Tibial nerve (tissue), 4 donors: ENCODE measurements at regions not wholly inside any gene's neighbourhood (a gene's known extent, or its start where the extent isn't known, plus 50 kb on each side); places are given as distances from the start of the nearest gene placed in this dataset.

Experiments used
- EP300 ChIP-seq, 2 donors: sonication (generic); formaldehyde crosslinking; IDR thresholded peaks; one replicate each; pipeline ENCODE4 v1.6.1; 2017; ENCODE audit warnings: antibody characterized with exemption in 2 of 2, mild to moderate bottlenecking in 1 of 2
- POLR2A ChIP-seq, 2 donors: fragments of 450-650 bp; IDR thresholded peaks; one replicate each; pipeline ENCODE4 v1.6.1; 2017; ENCODE audit warnings: antibody characterized with exemption in 2 of 2, mild to moderate bottlenecking in 2 of 2, moderate library complexity in 2 of 2
- TF ChIP-seq, protein P1 (sequence below), 5 experiments: fragments of 200-600 bp in 3 of 5; fragments of 450-650 bp in 2 of 5; sonication (generic) in 3 of 5; IDR thresholded peaks; one replicate each; pipeline ENCODE4 v1.5.1; 2016 to 2019; ENCODE audit warnings: antibody characterized with exemption in 5 of 5, mild to moderate bottlenecking in 3 of 5, moderate library complexity in 2 of 5

GRCh38 chr16:51916231-51916630 lies 630.7 kb downstream of the TOX3 start:
- TF ChIP-seq POLR2A (IDR thresholded peaks at IDR 0.05) (no peak), EP300 (IDR thresholded peaks at IDR 0.05) (no peak)
- TF ChIP-seq, protein P1, sequence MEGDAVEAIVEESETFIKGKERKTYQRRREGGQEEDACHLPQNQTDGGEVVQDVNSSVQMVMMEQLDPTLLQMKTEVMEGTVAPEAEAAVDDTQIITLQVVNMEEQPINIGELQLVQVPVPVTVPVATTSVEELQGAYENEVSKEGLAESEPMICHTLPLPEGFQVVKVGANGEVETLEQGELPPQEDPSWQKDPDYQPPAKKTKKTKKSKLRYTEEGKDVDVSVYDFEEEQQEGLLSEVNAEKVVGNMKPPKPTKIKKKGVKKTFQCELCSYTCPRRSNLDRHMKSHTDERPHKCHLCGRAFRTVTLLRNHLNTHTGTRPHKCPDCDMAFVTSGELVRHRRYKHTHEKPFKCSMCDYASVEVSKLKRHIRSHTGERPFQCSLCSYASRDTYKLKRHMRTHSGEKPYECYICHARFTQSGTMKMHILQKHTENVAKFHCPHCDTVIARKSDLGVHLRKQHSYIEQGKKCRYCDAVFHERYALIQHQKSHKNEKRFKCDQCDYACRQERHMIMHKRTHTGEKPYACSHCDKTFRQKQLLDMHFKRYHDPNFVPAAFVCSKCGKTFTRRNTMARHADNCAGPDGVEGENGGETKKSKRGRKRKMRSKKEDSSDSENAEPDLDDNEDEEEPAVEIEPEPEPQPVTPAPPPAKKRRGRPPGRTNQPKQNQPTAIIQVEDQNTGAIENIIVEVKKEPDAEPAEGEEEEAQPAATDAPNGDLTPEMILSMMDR (IDR thresholded peaks at IDR 0.05): no peak
